ENCODE measurements at regions not wholly inside any gene's neighbourhood (a gene's known extent, or its start where the extent isn't known, plus 50 kb on each side); places are given as distances from the start of the nearest gene placed in this dataset.
"Not testable (repeated sequence)": the region's sequence is repeated elsewhere in the genome, so short reads cannot be mapped to it uniquely, and the experiment has no call there.

DNA sequence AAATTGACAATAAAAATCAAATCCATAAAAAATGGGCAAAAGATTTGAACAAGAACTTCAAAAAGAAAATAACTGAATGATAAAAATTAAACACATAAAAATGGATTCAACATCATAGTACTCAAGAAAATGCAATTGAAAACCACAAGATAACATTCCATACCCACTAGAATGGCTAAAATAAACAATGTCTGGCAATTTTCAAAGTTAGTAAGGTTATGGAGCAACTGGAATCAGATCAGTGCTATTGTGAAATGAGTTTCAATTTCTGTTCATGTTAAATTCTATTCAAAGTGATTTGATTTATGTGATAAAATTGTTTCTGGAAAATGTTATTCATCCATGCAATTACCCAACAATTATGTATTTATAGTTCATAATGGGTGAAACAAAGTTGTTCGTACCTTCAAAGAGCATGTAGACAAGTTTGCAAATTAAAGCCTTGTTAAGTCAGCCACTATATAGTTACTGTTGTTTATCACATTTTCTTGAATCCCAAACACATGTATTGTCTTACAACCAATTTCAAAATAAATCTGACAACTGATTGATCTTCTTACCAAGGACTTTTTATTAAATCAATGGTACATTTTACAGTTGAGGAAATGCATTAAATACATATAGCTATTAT lies 151.5 kb upstream of the CENPW start:
- H3K4me3 ChIP-seq (ENCODE audit: low read depth, low read length) = no peak overlapping the region

DNA sequence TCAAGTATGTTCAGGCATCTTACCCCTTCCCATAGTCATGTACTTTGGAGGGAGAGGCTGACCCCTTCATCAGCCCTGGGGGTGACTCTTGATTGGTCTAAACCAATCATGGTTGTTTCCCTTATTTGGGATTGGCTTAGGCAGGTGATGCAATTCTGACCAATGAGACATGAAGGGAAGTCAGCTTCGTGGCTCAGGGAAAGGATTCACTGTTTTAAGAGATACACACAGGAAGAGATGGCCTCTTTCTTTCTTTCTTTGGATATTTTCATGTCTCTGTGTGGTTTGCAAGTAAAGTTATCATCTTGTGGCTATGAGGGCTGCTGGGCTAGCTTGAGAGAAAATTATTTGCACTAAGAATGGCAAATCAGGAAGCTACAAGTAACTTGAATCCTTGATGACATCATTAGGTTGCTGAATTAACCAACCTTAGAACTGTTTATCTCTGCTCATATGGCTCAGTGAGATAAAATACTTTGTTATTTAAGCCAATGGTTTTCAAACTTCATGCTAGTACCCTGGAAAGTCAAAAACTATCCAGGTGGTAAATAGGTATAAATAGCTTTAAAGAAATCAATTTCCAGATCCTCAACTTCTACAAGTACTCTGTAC lies 144.2 kb upstream of the CENPW start:
- no peak for DNase-seq (ENCODE audit: low read depth)
- no peak overlapping the region for H3K4me3 ChIP-seq (ENCODE audit: low read depth, low read length)

More for the DNA sequence above, 151.5 kb upstream of the CENPW start:
- DNase-seq (ENCODE audit: low read depth) = peak; percentile 43

DNA sequence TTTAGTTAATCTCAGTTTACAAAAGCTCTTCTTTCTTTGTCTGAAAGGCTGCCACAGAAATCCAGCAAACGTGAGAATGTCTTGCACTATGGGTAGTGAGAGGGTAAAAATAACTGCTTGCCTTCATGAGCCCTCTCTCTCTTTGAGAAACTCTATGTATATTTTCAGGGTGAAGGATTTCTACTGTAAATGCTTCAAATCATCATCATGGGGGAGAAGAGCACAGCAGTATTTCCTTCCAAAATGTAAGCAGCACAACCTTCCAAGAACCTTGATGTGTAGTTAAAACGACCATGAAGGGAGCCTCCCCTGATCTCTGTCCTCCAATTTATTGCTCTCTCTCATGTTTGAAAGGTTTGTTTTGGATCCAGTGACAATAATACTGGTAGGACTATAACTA lies 141.3 kb upstream of the CENPW start:
- no peak overlapping the region for H3K4me3 ChIP-seq (ENCODE audit: low read depth, low read length)
- DNase-seq (ENCODE audit: low read depth) = no peak

GRCh38 chr6:126199466-126199865 lies 140.4 kb upstream of the CENPW start:
- DNase-seq (ENCODE audit: low read depth) = no peak
- H3K4me3 ChIP-seq (ENCODE audit: low read depth, low read length) = no peak overlapping the region

GRCh38 chr6:126202707-126203106 lies 137.2 kb upstream of the CENPW start:
- no peak overlapping the region for H3K4me3 ChIP-seq (ENCODE audit: low read depth, low read length)
- no peak for DNase-seq (ENCODE audit: low read depth)

DNA sequence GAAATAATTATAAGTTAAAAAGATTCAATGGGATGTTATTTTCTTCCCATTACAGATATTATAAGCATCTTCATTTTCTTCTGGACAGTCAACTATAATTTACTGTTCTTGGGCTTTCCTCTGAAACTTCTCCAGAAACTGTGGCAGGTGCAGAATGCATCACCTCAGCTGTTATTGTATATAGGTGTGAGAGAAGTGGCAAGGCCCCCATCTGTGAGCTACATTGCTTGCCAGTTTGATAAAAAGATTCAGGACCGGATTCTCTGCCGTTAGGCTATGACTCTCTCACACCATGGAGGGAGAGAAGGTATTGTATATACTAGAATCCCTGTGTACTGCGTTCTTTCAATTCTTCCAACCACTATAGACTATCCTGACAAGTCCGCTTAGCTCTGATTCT lies 135.8 kb upstream of the CENPW start:
- H3K4me3 ChIP-seq (ENCODE audit: low read depth, low read length) = no peak overlapping the region
- DNase-seq (ENCODE audit: low read depth) = no peak

- no peak for DNase-seq (ENCODE audit: low read depth)
- no peak overlapping the region for H3K4me3 ChIP-seq (ENCODE audit: low read depth, low read length)
Measured at GRCh38 chr6:126204598-126204997, 135.3 kb upstream of the CENPW start.

DNA sequence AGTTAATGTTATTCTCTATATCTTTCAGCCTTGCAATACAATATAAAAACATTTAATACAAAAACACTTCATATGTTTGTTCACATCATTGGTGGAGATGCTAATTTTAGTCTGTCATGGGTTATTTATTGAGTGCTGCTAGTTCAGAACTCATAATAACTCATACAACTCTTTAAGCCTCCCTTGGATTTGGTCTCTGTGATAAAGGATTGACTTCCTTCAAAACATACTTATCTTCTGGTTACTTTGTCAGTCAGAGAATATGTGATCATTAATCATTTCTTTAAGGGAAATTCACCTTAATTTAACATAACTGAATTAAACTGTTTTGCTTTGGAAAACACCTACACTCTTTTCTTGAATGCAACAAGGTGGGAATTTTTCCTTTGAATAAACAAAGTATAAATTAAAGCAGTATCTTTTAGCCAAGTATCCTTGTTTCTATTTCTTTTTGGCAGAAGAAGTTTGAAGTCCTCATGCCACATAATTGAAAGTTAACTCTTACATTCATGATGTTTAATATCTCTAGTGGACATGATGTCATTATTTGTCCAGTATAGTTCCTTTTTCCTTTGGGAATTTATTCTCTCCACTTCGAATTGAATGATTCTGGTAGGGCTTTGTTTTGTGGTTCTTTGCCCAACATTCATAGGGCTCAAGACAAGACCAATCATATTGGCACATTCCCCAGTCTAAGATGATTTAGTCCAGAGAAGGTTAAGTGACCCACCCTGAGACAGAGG lies 133.2 kb upstream of the CENPW start:
- DNase-seq (ENCODE audit: low read depth) = no peak
- H3K4me3 ChIP-seq (ENCODE audit: low read depth, low read length) = no peak overlapping the region

DNA sequence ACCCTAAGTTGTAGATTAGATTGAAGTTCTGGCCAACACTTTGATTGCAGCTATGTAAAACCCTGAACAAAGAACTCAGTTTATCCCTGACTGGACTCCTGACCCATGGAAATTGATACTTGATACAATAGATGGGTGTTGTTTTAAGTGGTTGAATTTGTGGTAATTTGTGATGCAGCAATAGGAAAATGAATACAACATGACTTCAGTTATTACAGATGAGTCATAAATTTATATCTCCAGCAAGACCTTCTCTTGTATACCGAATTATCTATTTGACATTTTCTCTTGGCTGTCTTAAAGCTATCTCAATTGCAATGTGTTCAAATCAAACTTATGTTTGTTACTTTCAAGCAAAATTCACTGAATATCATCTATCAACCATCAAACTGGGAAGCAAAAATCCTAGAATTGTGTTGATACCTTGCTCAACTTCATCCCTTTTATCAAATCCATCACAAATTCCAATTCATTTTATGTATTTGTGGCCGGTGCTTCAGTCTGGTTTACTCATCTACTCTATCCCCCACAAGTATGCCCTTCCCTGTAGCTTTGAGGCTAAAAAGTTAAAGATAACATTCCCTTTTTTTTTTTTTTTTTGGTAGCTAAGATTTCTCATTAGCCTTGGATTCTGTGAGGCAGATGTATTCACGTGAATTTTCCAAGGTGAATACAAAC lies 129.4 kb upstream of the CENPW start:
- no peak for DNase-seq (ENCODE audit: low read depth)

GRCh38 chr6:126217497-126217896 lies 122.4 kb upstream of the CENPW start:
- no peak for DNase-seq (ENCODE audit: low read depth)
- H3K4me3 ChIP-seq (ENCODE audit: low read depth, low read length) = no peak overlapping the region

More for the DNA sequence above, 129.4 kb upstream of the CENPW start:
- no peak overlapping the region for H3K4me3 ChIP-seq (ENCODE audit: low read depth, low read length)

GRCh38 chr6:126220901-126221300 lies 119.0 kb upstream of the CENPW start:
- DNase-seq (ENCODE audit: low read depth); H3K4me3 ChIP-seq (ENCODE audit: low read depth, low read length): not testable (repeated sequence)

GRCh38 chr6:126227833-126228702 lies 111.8 kb upstream of the CENPW start:
- no peak for DNase-seq (ENCODE audit: low read depth)
- no peak overlapping the region for H3K4me3 ChIP-seq (ENCODE audit: low read depth, low read length)

GRCh38 chr6:126232671-126233070 lies 107.2 kb upstream of the CENPW start:
- no peak overlapping the region for H3K4me3 ChIP-seq (ENCODE audit: low read depth, low read length)
- no peak for DNase-seq (ENCODE audit: low read depth)

- no peak overlapping the region for H3K4me3 ChIP-seq (ENCODE audit: low read depth, low read length)
- DNase-seq (ENCODE audit: low read depth) = no peak
Measured at GRCh38 chr6:126233192-126233591, 106.7 kb upstream of the CENPW start.

DNA sequence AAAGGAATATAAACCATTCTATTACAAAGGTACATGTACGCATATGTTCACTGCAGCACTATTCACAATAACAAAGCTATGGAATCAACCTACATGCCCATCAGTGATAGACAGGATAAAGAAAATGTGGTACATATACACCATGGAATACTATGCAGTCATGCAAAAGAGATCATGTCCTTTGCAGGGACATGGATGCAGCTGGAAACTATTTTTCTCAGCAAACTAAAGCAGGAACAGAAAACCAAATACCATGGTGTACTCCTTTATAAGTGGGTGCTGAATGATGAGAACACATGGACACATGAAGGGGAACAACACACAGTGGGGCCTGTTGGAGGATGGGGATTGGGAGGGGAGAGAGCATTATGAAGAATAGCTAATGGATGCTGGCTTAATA lies 104.6 kb upstream of the CENPW start:
- no peak overlapping the region for H3K4me3 ChIP-seq (ENCODE audit: low read depth, low read length)
- no peak for DNase-seq (ENCODE audit: low read depth)

GRCh38 chr6:126245077-126245476 lies 94.8 kb upstream of the CENPW start:
- DNase-seq (ENCODE audit: low read depth) = no peak
- no peak overlapping the region for H3K4me3 ChIP-seq (ENCODE audit: low read depth, low read length)

DNA sequence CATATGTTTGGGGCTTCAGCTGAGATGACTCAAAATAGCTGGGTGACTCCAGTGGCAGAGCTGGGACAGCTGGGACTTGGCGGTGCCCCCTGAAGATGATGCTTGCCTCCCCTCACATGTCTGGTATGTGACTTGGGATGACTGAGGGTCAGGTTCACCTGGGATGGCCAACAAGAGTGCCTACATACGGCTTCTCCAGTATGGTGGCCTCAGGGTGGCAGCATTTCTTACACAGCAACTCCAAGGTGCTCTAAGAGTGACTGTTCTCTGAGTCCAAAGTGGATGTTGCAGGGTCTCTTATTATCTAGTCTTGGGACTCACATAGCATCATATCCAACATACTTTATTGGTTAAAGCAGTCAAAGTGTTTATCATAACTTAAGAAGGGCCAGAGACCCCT lies 87.8 kb upstream of the CENPW start:
- DNase-seq (ENCODE audit: low read depth) = no peak
- H3K4me3 ChIP-seq (ENCODE audit: low read depth, low read length) = no peak overlapping the region

GRCh38 chr6:126253431-126253830 lies 86.5 kb upstream of the CENPW start:
- DNase-seq (ENCODE audit: low read depth) = no peak
- no peak overlapping the region for H3K4me3 ChIP-seq (ENCODE audit: low read depth, low read length)

GRCh38 chr6:126258150-126258549 lies 81.8 kb upstream of the CENPW start:
- no peak for DNase-seq (ENCODE audit: low read depth)

More at GRCh38 chr6:126258150-126258549, 81.8 kb upstream of the CENPW start:
- no peak overlapping the region for H3K4me3 ChIP-seq (ENCODE audit: low read depth, low read length)
